OCI-LY3 (cell line): ENCODE measurements at regions not wholly inside any gene's neighbourhood (a gene's known extent, or its start where the extent isn't known, plus 50 kb on each side); places are given as distances from the start of the nearest gene placed in this dataset.

Source experiments
- EZH2phosphoT487 ChIP-seq: fragments of 200-600 bp; shearing (Covaris generic); IDR thresholded peaks from 2 replicates; pipeline ENCODE4 v1.6.1; 2018; ENCODE audit warnings: antibody characterized with exemption, mixed run types, low read depth
- TF ChIP-seq, protein P1 (sequence below): fragments of 200-600, 300-600 bp; sonication (generic); IDR thresholded peaks from 2 replicates; pipeline ENCODE4 v1.5.1; 2014; ENCODE audit warnings: antibody characterized with exemption, low read length, low read depth

DNA sequence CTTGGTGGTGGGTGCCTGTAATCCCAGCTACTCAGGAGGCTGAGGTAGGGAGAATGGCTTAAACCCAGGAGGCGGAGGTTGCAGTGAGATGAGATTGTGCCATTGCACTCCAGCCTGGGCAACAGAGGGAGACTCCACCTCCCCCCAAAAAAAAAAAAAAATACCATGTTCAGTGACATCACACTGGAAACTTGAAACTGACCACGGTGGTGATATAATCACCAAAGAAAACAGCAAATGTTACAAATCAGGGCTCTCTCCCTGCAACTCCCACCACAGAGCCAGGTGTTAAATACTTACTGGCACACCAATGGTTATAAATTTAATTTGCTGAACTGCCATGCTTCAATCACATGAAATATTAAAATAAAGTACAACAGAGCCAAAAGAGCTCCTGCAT lies 81.4 kb downstream of the ZNF608 start:
- TF ChIP-seq, protein P1, sequence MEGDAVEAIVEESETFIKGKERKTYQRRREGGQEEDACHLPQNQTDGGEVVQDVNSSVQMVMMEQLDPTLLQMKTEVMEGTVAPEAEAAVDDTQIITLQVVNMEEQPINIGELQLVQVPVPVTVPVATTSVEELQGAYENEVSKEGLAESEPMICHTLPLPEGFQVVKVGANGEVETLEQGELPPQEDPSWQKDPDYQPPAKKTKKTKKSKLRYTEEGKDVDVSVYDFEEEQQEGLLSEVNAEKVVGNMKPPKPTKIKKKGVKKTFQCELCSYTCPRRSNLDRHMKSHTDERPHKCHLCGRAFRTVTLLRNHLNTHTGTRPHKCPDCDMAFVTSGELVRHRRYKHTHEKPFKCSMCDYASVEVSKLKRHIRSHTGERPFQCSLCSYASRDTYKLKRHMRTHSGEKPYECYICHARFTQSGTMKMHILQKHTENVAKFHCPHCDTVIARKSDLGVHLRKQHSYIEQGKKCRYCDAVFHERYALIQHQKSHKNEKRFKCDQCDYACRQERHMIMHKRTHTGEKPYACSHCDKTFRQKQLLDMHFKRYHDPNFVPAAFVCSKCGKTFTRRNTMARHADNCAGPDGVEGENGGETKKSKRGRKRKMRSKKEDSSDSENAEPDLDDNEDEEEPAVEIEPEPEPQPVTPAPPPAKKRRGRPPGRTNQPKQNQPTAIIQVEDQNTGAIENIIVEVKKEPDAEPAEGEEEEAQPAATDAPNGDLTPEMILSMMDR: no peak
- TF ChIP-seq EZH2phosphoT487: no peak
